Right atrium auricular region (tissue), 2 donors: ENCODE measurements at regions not wholly inside any gene's neighbourhood (a gene's known extent, or its start where the extent isn't known, plus 50 kb on each side); places are given as distances from the start of the nearest gene placed in this dataset.
A peak's percentile ranks its signal among the peaks of the same experiment; 100 is the strongest.

ENCODE experiments used
- DNase-seq: peaks from one replicate; pipeline ENCODE4 v3.0.0-alpha.2; 2019; ENCODE audit warnings: low spot score
- H3K27ac ChIP-seq, 2 donors: fragments of 200-600 bp; sonication (generic); 1 replicate in 1 of 2; 2 replicates in 1 of 2; pipeline ENCODE4 v1.5.1; 2016 to 2019
- H3K27me3 ChIP-seq, 2 donors: fragments of 200-600 bp; sonication (generic); one replicate each; pipeline versions ENCODE4 v1.5.1 to v1.6.0; 2017 to 2019
- H3K36me3 ChIP-seq: fragments of 200-600 bp; sonication (generic); one replicate; pipeline ENCODE4 v1.5.1; 2016
- H3K4me1 ChIP-seq, 2 donors: fragments of 200-600 bp; sonication (generic); one replicate each; pipeline versions ENCODE4 v1.5.1 to v1.6.0; 2017 to 2019
- H3K4me3 ChIP-seq, 2 donors: fragments of 200-600 bp; sonication (generic); 1 replicate in 1 of 2; 2 replicates in 1 of 2; pipeline ENCODE4 v1.5.1; 2017 to 2019; ENCODE audit warnings: mild to moderate bottlenecking in 1 of 2, moderate library complexity in 1 of 2
- H3K9me3 ChIP-seq, 2 donors: fragments of 200-600 bp; sonication (generic); one replicate each; pipeline ENCODE4 v1.5.1; 2019
- TF ChIP-seq, protein P1 (sequence below), 2 donors: fragments of 200-600 bp; sonication (generic); IDR thresholded peaks; one replicate each; pipeline ENCODE4 v1.5.1; 2019; ENCODE audit warnings: antibody characterized with exemption in 2 of 2

DNA sequence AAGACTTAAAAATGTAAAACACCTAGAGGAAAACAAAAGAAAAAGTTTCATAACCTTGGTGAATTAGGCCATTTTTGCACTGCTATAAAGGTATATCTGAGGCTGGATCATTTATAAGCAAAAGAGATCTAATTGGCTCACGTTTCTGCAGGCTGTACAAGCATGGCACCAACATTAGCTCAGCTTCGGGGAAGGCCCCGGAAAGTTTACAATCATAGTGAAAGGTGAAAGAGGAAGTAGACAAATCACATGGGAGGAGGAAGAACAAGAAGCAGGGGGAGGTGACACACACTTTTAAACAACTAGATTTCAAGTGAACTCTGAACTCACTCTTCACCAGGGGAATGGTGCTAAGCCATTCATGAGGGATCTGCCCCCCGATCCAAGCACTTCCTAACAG, 1358.5 kb upstream of the PCDH9 start:
- no peak overlapping the region for H3K27ac ChIP-seq
- H3K9me3 ChIP-seq, result no peaks in the 10 kb centered on the region
- no peaks in the 10 kb centered on the region for H3K36me3 ChIP-seq
- no peaks in the 10 kb centered on the region for H3K4me1 ChIP-seq
- TF ChIP-seq, protein P1, sequence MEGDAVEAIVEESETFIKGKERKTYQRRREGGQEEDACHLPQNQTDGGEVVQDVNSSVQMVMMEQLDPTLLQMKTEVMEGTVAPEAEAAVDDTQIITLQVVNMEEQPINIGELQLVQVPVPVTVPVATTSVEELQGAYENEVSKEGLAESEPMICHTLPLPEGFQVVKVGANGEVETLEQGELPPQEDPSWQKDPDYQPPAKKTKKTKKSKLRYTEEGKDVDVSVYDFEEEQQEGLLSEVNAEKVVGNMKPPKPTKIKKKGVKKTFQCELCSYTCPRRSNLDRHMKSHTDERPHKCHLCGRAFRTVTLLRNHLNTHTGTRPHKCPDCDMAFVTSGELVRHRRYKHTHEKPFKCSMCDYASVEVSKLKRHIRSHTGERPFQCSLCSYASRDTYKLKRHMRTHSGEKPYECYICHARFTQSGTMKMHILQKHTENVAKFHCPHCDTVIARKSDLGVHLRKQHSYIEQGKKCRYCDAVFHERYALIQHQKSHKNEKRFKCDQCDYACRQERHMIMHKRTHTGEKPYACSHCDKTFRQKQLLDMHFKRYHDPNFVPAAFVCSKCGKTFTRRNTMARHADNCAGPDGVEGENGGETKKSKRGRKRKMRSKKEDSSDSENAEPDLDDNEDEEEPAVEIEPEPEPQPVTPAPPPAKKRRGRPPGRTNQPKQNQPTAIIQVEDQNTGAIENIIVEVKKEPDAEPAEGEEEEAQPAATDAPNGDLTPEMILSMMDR (IDR thresholded peaks at IDR 0.05), result no peak
- no peak for DNase-seq
- H3K4me3 ChIP-seq, result no peak overlapping the region
- H3K27me3 ChIP-seq, result no peaks in the 10 kb centered on the region

- no peaks in the 10 kb centered on the region for H3K36me3 ChIP-seq
These were observed 1354.6 kb upstream of the PCDH9 start for GRCh38 chr13:68584776-68585175.

GRCh38 chr13:68574053-68574452, 1343.9 kb upstream of the PCDH9 start:
- Histone ChIP-seq H3K27ac (no peak overlapping the region), H3K27me3 (no peaks in the 10 kb centered on the region), H3K4me1 (no peaks in the 10 kb centered on the region), H3K36me3 (no peaks in the 10 kb centered on the region), H3K9me3 (no peaks in the 10 kb centered on the region), H3K4me3 (no peak overlapping the region)
- DNase-seq, result no peak
- TF ChIP-seq, protein P1 (IDR thresholded peaks at IDR 0.05), result no peak

More at GRCh38 chr13:68584776-68585175, 1354.6 kb upstream of the PCDH9 start:
- Histone ChIP-seq H3K27me3 (no peaks in the 10 kb centered on the region), H3K4me3 (no peak overlapping the region), H3K27ac (no peak overlapping the region), H3K4me1 (no peaks in the 10 kb centered on the region), H3K9me3 (peaks cover 0 to 7% of the 10 kb centered on the region in 2 donors)
- no peak for DNase-seq
- TF ChIP-seq, protein P1 (IDR thresholded peaks at IDR 0.05), result no peak

GRCh38 chr13:68551701-68552522, 1321.8 kb upstream of the PCDH9 start:
- no peaks in the 10 kb centered on the region for H3K9me3 ChIP-seq
- H3K27me3 ChIP-seq, result no peaks in the 10 kb centered on the region
- H3K4me1 ChIP-seq, result no peaks in the 10 kb centered on the region
- no peaks in the 10 kb centered on the region for H3K36me3 ChIP-seq
- TF ChIP-seq, protein P1 (IDR thresholded peaks at IDR 0.05), result no peak
- peak overlapping the region in 1 of 2 donors; percentile 14 for H3K27ac ChIP-seq
- H3K4me3 ChIP-seq, result no peak overlapping the region
- no peak for DNase-seq

- Histone ChIP-seq H3K9me3 (no peaks in the 10 kb centered on the region), H3K4me3 (no peak overlapping the region), H3K27ac (no peak overlapping the region), H3K27me3 (no peaks in the 10 kb centered on the region), H3K36me3 (no peaks in the 10 kb centered on the region), H3K4me1 (no peaks in the 10 kb centered on the region)
- no peak for DNase-seq
- TF ChIP-seq, protein P1 (IDR thresholded peaks at IDR 0.05), result no peak
These were observed 1320.2 kb upstream of the PCDH9 start for GRCh38 chr13:68550330-68550729.

DNA sequence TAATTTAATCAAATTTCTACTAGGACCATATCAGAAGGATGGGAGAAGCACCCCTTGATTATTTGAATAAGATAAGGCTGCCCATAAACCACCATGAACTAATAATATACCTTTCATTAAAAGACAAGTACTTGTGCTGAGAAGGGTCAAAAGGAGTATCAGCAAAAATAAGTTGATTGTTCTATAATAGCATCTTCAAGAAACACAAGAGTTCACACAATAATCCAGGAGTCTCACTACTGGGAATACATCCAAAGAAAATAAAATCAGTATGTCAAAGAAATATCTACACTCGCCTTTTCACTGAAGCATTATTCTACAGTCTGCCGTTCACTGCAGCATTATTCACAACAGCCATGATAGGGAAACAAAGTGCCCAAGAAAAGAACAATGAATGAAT, 1310.1 kb upstream of the PCDH9 start:
- Histone ChIP-seq H3K27ac (no peak overlapping the region), H3K4me1 (no peaks in the 10 kb centered on the region), H3K4me3 (no peak overlapping the region), H3K9me3 (no peaks in the 10 kb centered on the region), H3K27me3 (no peaks in the 10 kb centered on the region), H3K36me3 (no peaks in the 10 kb centered on the region)
- TF ChIP-seq, protein P1 (IDR thresholded peaks at IDR 0.05), result no peak
- no peak for DNase-seq
